Sigmoid colon (tissue), 4 donors: ENCODE measurements at regions not wholly inside any gene's neighbourhood (a gene's known extent, or its start where the extent isn't known, plus 50 kb on each side); places are given as distances from the start of the nearest gene placed in this dataset.

ENCODE experiments used
- CTCF ChIP-seq, 4 experiments: fragments of 450-650 bp in 3 of 4; fragments of 200-600 bp in 1 of 4; IDR thresholded peaks; one replicate each; pipeline ENCODE4 v1.5.1; 2016 to 2019; ENCODE audit warnings: antibody characterized with exemption in 4 of 4, mild to moderate bottlenecking in 3 of 4, moderate library complexity in 2 of 4
- POLR2AphosphoS5 ChIP-seq, 4 donors: sonication (generic); formaldehyde crosslinking; IDR thresholded peaks; one replicate each; pipeline ENCODE4 v1.6.1; 2017; ENCODE audit warnings: antibody characterized with exemption in 4 of 4

- TF ChIP-seq CTCF (IDR thresholded peaks at IDR 0.05) (no peak), POLR2AphosphoS5 (IDR thresholded peaks at IDR 0.05) (peak in 1 of 4 donors; percentile 20)
Measured at GRCh38 chr3:41000471-41000870, 198.8 kb upstream of the CTNNB1 start.
